Osteocyte (in vitro differentiated cells): ENCODE measurements at regions not wholly inside any gene's neighbourhood (a gene's known extent, or its start where the extent isn't known, plus 50 kb on each side); places are given as distances from the start of the nearest gene placed in this dataset.
"Not testable (repeated sequence)": the region's sequence is repeated elsewhere in the genome, so short reads cannot be mapped to it uniquely, and the experiment has no call there.

Experiments
- DNase-seq: peaks from one replicate; pipeline ENCODE4 v3.0.0; 2021; ENCODE audit warnings: mixed read lengths; ENCODE audit not compliant: unreplicated experiment; ENCODE audit errors: extremely low spot score
- H3K27ac Mint-ChIP-seq: one replicate; pipeline ENCODE4 v1.8.0; 2021; ENCODE audit warnings: mild to moderate bottlenecking, mixed read lengths; ENCODE audit not compliant: unreplicated experiment
- H3K27me3 Mint-ChIP-seq: one replicate; pipeline ENCODE4 v1.8.0; 2021; ENCODE audit warnings: mixed read lengths; ENCODE audit not compliant: unreplicated experiment
- H3K36me3 Mint-ChIP-seq: one replicate; pipeline ENCODE4 v1.8.0; 2021; ENCODE audit warnings: mixed read lengths; ENCODE audit not compliant: unreplicated experiment
- H3K4me1 Mint-ChIP-seq: one replicate; pipeline ENCODE4 v1.8.0; 2021; ENCODE audit warnings: mixed read lengths; ENCODE audit not compliant: unreplicated experiment
- H3K4me3 Mint-ChIP-seq: one replicate; pipeline ENCODE4 v1.8.0; 2021; ENCODE audit warnings: mild to moderate bottlenecking, moderate library complexity, mixed read lengths; ENCODE audit not compliant: unreplicated experiment
- H3K9me3 Mint-ChIP-seq: one replicate; pipeline ENCODE4 v1.8.0; 2021; ENCODE audit warnings: mixed read lengths; ENCODE audit not compliant: unreplicated experiment
- TF ChIP-seq, protein P1 (sequence below): fragments of 200-600 bp; sonication (generic); IDR thresholded peaks from 2 replicates; pipeline ENCODE4 v1.5.0; 2021; ENCODE audit warnings: antibody characterized with exemption, mild to moderate bottlenecking, moderate library complexity

DNA sequence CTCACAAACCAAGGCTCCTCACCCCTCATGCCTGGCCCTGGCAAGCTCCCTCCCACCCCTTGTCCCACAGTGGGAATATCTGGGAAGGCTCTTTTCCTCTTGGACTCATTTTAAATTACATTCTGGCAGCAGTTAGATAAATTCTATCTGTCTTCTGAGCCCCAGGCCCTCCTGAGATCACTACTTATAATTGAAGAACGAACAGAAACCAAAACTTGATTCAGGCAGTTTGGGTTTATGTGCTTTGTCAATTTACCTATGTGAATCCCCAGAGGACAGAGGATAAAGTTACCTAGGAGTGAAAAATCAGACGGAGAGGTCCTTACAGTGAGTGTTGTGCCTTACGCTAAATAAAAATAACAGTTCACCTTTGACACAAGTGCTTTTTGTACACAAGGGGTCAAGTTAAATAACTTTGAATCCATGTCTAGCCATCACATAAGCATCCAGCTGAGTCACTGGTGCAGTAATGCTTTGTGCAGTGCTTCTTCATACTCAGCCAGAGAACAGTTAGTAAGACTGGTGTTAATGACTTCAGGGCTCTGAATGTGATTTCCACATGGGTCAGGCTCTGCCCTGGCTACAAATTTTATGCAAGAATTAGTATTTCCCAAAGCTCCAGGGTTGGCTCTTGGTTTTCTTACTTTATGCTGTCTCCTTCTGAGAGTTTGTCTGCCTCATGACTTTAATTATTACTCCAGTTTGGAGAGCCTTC, 329.3 kb downstream of the INSIG2 start:
- Mint-ChIP-seq H3K36me3 (no peaks in the 10 kb centered on the region), H3K4me1 (no peaks in the 10 kb centered on the region), H3K4me3 (no peak overlapping the region), H3K9me3 (peaks cover 6% of the 10 kb centered on the region), H3K27ac (no peak overlapping the region), H3K27me3 (no peaks in the 10 kb centered on the region)
- TF ChIP-seq, protein P1, sequence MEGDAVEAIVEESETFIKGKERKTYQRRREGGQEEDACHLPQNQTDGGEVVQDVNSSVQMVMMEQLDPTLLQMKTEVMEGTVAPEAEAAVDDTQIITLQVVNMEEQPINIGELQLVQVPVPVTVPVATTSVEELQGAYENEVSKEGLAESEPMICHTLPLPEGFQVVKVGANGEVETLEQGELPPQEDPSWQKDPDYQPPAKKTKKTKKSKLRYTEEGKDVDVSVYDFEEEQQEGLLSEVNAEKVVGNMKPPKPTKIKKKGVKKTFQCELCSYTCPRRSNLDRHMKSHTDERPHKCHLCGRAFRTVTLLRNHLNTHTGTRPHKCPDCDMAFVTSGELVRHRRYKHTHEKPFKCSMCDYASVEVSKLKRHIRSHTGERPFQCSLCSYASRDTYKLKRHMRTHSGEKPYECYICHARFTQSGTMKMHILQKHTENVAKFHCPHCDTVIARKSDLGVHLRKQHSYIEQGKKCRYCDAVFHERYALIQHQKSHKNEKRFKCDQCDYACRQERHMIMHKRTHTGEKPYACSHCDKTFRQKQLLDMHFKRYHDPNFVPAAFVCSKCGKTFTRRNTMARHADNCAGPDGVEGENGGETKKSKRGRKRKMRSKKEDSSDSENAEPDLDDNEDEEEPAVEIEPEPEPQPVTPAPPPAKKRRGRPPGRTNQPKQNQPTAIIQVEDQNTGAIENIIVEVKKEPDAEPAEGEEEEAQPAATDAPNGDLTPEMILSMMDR = no peak
- DNase-seq = no peak

DNA sequence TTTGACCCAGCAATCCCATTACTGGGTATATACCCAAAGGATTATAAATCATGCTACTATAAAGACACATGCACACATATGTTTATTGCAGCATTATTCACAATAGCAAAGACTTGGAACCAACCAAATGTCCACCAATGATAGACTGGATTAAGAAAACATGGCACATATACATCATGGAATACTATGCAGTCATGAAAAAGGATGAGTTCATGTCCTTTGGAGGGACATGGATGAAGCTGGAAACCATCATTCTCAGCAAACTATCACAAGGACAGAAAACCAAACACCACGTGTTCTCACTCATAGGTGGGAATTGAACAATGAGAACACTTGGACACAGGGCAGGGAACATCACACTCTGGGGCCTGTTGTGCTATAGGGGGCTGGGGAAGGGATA, 326.9 kb downstream of the INSIG2 start:
- H3K4me3 Mint-ChIP-seq, H3K9me3 Mint-ChIP-seq, H3K27me3 Mint-ChIP-seq, H3K4me1 Mint-ChIP-seq, H3K27ac Mint-ChIP-seq, H3K36me3 Mint-ChIP-seq, DNase-seq: not testable (repeated sequence)

DNA sequence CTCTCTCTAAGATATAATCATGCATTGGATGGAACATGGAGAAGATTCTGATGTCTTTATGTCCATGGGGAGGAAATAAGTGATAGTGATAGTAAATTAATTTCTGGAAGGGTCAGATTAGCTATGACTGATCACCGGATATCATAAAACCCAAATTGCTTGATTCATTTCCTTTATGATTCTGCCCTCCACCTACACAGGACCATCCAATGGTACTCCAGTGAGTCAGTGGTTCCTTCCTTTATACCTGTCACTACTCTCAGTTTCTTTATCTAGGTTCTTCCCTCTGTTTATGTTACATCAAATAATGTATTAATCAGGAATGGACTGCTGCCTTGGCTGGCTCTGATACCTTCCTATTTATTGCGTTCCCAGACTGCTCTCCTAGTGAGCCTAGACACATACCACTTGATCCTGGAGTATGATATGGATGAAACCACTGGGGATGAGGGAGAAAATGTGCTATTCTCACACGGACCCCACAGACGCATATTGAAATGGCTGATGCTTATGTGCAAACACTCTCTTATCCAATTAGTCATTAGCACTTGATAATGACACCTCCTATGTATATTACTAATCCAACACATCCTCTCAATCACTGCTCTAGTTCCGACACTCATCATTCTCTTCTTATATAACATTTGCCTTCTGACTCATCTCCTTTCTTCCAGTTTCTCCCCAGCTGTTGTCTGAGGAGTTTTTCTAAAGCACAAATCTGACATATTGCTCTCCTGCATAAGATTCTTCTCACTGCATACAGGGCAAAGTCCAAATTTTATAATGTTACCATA, 315.6 kb downstream of the INSIG2 start:
- Mint-ChIP-seq H3K4me1 (no peaks in the 10 kb centered on the region), H3K9me3 (peaks cover 8% of the 10 kb centered on the region), H3K27me3 (no peaks in the 10 kb centered on the region), H3K36me3 (no peaks in the 10 kb centered on the region), H3K27ac (no peak overlapping the region), H3K4me3 (no peak overlapping the region)
- TF ChIP-seq, protein P1 = no peak
- DNase-seq = no peak

DNA sequence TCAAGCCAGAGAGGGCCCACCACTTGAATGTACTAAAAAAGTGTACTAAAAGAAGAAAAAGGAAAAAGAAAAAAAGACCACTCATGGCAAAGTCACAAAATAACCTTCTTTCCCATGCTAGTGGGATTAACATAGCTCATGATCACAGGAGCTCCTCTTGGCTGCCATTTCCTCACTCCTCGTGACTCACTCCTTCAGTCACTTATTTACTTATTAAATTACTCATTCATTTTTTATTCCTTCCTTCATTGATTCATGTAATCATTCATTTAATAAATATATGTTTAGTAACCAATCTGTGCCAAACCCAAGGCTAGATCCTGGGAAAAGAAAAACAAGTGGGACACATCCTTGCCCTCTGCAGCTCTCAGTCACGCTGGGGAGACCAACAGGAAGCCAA, 300.5 kb downstream of the INSIG2 start:
- DNase-seq = no peak
- no peaks in the 10 kb centered on the region for H3K9me3 Mint-ChIP-seq
- no peaks in the 10 kb centered on the region for H3K27me3 Mint-ChIP-seq
- H3K4me1 Mint-ChIP-seq = no peaks in the 10 kb centered on the region
- no peak overlapping the region for H3K27ac Mint-ChIP-seq
- no peaks in the 10 kb centered on the region for H3K36me3 Mint-ChIP-seq
- H3K4me3 Mint-ChIP-seq = no peak overlapping the region
- TF ChIP-seq, protein P1 = no peak

DNA sequence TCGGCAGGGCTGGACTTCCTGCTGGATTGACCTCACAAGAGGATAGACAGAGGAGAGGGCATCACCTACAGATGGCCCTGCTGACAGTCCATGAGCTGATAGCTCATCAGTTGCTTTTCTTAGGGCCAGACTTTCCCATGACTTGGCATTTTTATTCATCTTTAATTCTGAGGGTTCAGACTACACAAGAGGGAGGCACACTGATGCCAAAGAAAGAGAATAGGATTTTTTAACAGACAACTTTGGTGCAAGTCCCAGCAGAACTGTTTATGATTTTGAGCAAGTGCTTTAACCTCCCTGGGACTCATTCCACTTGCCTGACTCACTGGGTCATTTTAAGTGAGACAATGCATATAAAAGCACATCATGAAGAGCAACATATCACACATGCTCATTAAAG, 299.2 kb downstream of the INSIG2 start:
- Mint-ChIP-seq H3K27ac (no peak overlapping the region), H3K9me3 (no peaks in the 10 kb centered on the region), H3K36me3 (no peaks in the 10 kb centered on the region), H3K4me3 (no peak overlapping the region), H3K4me1 (no peaks in the 10 kb centered on the region), H3K27me3 (no peaks in the 10 kb centered on the region)
- DNase-seq = no peak
- TF ChIP-seq, protein P1 = no peak
